ENCODE measurements at regions not wholly inside any gene's neighbourhood (a gene's known extent, or its start where the extent isn't known, plus 50 kb on each side); places are given as distances from the start of the nearest gene placed in this dataset.

DNA sequence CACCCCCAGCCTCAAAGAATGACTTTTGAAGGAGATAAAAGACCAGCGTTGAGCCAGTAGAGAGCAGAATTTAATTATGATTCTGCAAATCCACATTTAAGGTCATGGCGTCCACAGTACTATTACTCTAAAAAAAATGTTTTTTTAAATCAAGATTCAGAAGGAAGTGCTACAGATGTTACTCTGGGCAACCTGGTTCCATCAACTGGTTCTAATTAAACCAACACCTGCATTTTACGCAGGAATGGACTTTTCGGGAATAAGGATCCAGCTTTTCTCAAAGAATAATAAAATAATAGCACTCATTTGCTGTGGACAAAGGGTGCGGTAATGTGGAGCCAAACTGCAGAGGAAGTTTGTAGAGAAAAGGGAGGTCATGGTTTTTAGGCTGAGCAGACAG, 62.9 kb upstream of the IPO5 start:
- TF ChIP-seq SMC3 (IDR thresholded peaks at IDR 0.05; ENCODE audit: low read depth, low read length) (no peak), POLR2AphosphoS5 (IDR thresholded peaks at IDR 0.05; ENCODE audit: low read depth, low read length) (no peak), RFX5 (IDR thresholded peaks at IDR 0.05; ENCODE audit: low read length) (no peak), GABPA (IDR thresholded peaks at IDR 0.05; ENCODE audit: low read depth) (no peak), YY1 (IDR thresholded peaks at IDR 0.05; ENCODE audit: low read depth) (no peak)
- TF ChIP-seq, protein P1, sequence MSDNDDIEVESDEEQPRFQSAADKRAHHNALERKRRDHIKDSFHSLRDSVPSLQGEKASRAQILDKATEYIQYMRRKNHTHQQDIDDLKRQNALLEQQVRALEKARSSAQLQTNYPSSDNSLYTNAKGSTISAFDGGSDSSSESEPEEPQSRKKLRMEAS (IDR thresholded peaks at IDR 0.05; ENCODE audit: low read depth): no peak
- TF ChIP-seq, protein P2, sequence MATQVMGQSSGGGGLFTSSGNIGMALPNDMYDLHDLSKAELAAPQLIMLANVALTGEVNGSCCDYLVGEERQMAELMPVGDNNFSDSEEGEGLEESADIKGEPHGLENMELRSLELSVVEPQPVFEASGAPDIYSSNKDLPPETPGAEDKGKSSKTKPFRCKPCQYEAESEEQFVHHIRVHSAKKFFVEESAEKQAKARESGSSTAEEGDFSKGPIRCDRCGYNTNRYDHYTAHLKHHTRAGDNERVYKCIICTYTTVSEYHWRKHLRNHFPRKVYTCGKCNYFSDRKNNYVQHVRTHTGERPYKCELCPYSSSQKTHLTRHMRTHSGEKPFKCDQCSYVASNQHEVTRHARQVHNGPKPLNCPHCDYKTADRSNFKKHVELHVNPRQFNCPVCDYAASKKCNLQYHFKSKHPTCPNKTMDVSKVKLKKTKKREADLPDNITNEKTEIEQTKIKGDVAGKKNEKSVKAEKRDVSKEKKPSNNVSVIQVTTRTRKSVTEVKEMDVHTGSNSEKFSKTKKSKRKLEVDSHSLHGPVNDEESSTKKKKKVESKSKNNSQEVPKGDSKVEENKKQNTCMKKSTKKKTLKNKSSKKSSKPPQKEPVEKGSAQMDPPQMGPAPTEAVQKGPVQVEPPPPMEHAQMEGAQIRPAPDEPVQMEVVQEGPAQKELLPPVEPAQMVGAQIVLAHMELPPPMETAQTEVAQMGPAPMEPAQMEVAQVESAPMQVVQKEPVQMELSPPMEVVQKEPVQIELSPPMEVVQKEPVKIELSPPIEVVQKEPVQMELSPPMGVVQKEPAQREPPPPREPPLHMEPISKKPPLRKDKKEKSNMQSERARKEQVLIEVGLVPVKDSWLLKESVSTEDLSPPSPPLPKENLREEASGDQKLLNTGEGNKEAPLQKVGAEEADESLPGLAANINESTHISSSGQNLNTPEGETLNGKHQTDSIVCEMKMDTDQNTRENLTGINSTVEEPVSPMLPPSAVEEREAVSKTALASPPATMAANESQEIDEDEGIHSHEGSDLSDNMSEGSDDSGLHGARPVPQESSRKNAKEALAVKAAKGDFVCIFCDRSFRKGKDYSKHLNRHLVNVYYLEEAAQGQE (IDR thresholded peaks at IDR 0.05; ENCODE audit: low read depth, low read length): no peak
- TF ChIP-seq, protein P3, sequence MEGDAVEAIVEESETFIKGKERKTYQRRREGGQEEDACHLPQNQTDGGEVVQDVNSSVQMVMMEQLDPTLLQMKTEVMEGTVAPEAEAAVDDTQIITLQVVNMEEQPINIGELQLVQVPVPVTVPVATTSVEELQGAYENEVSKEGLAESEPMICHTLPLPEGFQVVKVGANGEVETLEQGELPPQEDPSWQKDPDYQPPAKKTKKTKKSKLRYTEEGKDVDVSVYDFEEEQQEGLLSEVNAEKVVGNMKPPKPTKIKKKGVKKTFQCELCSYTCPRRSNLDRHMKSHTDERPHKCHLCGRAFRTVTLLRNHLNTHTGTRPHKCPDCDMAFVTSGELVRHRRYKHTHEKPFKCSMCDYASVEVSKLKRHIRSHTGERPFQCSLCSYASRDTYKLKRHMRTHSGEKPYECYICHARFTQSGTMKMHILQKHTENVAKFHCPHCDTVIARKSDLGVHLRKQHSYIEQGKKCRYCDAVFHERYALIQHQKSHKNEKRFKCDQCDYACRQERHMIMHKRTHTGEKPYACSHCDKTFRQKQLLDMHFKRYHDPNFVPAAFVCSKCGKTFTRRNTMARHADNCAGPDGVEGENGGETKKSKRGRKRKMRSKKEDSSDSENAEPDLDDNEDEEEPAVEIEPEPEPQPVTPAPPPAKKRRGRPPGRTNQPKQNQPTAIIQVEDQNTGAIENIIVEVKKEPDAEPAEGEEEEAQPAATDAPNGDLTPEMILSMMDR (IDR thresholded peaks at IDR 0.05): no peak
- TF ChIP-seq, protein P4, sequence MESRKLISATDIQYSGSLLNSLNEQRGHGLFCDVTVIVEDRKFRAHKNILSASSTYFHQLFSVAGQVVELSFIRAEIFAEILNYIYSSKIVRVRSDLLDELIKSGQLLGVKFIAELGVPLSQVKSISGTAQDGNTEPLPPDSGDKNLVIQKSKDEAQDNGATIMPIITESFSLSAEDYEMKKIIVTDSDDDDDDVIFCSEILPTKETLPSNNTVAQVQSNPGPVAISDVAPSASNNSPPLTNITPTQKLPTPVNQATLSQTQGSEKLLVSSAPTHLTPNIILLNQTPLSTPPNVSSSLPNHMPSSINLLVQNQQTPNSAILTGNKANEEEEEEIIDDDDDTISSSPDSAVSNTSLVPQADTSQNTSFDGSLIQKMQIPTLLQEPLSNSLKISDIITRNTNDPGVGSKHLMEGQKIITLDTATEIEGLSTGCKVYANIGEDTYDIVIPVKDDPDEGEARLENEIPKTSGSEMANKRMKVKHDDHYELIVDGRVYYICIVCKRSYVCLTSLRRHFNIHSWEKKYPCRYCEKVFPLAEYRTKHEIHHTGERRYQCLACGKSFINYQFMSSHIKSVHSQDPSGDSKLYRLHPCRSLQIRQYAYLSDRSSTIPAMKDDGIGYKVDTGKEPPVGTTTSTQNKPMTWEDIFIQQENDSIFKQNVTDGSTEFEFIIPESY (IDR thresholded peaks at IDR 0.05; ENCODE audit: borderline replicate concordance, low read depth): no peak
